Lower lobe of right lung (tissue), 2 donors: ENCODE measurements at regions not wholly inside any gene's neighbourhood (a gene's known extent, or its start where the extent isn't known, plus 50 kb on each side); places are given as distances from the start of the nearest gene placed in this dataset.
"Not testable (repeated sequence)": the region's sequence is repeated elsewhere in the genome, so short reads cannot be mapped to it uniquely, and the experiment has no call there.

Source experiments
- ATAC-seq, 2 donors: fragments of 200-7000 bp; cut with Tn5 transposase; one replicate each; pipeline ENCODE4 v1.9.1; 2020 to 2022; ENCODE audit warnings: mild to moderate bottlenecking in 2 of 2, moderate library complexity in 2 of 2
- DNase-seq: peaks from one replicate; pipeline ENCODE4 v3.0.0-alpha.2; 2020
- H3K27ac ChIP-seq: fragments of 200-600 bp; one replicate; pipeline ENCODE4 v1.8.0; 2022
- H3K27me3 ChIP-seq: fragments of 200-600 bp; one replicate; pipeline ENCODE4 v1.8.0; 2022; ENCODE audit warnings: low read depth
- H3K36me3 ChIP-seq: fragments of 200-600 bp; one replicate; pipeline ENCODE4 v1.8.0; 2022; ENCODE audit warnings: mild to moderate bottlenecking
- H3K4me1 ChIP-seq: fragments of 200-600 bp; one replicate; pipeline ENCODE4 v1.8.0; 2022
- H3K4me3 ChIP-seq: fragments of 200-600 bp; one replicate; pipeline ENCODE4 v1.8.0; 2022; ENCODE audit warnings: mild to moderate bottlenecking
- H3K9me3 ChIP-seq: fragments of 200-600 bp; one replicate; pipeline ENCODE4 v1.8.0; 2022
- CTCF ChIP-seq: fragments of 200-600 bp; IDR thresholded peaks from one replicate; pipeline ENCODE4 v1.8.0; 2022; ENCODE audit warnings: antibody characterized with exemption, mild to moderate bottlenecking
- intact Hi-C: fragments of 100-400 bp; cut with DNase I; formaldehyde crosslinking; loops from one replicate; pipeline ENCODE4 v1.11.0; 2022
- donor health status: DM: no; HTN: yes; CAD: no; lungs with severe emphysema.

GRCh38 chr11:22084056-22084455 is 108.8 kb upstream of the ANO5 start:
- DNase-seq (no peak), ATAC-seq (no peak)
- intact Hi-C loops, result no loop called here
- no peak overlapping the region for H3K27ac ChIP-seq
- no peaks in the 10 kb centered on the region for H3K27me3 ChIP-seq
- no peak for TF ChIP-seq CTCF
- no peaks in the 10 kb centered on the region for H3K4me1 ChIP-seq
- H3K4me3 ChIP-seq, result no peak overlapping the region
- H3K36me3 ChIP-seq, result no peaks in the 10 kb centered on the region
- H3K9me3 ChIP-seq, result no peaks in the 10 kb centered on the region

- DNase-seq (no peak), ATAC-seq (no peak)
- H3K4me3 ChIP-seq, result no peak overlapping the region
- no peaks in the 10 kb centered on the region for H3K4me1 ChIP-seq
- no peaks in the 10 kb centered on the region for H3K27me3 ChIP-seq
- no peak for TF ChIP-seq CTCF
- H3K27ac ChIP-seq, result no peak overlapping the region
- intact Hi-C loops, result no loop called here
- no peaks in the 10 kb centered on the region for H3K36me3 ChIP-seq
- H3K9me3 ChIP-seq, result no peaks in the 10 kb centered on the region
Measured at GRCh38 chr11:22084564-22084963, 108.3 kb upstream of the ANO5 start.

- intact Hi-C loops, result no loop called here
- H3K27ac ChIP-seq, result no peak overlapping the region
- no peaks in the 10 kb centered on the region for H3K36me3 ChIP-seq
- no peak for TF ChIP-seq CTCF
- H3K9me3 ChIP-seq, result no peaks in the 10 kb centered on the region
- DNase-seq (no peak), ATAC-seq (no peak)
- no peaks in the 10 kb centered on the region for H3K27me3 ChIP-seq
- no peak overlapping the region for H3K4me3 ChIP-seq
- H3K4me1 ChIP-seq, result no peaks in the 10 kb centered on the region
Measured at GRCh38 chr11:22089609-22090008, 103.3 kb upstream of the ANO5 start.

GRCh38 chr11:22106566-22106965 is 86.3 kb upstream of the ANO5 start:
- Histone ChIP-seq H3K27ac (no peak overlapping the region), H3K4me3 (no peak overlapping the region), H3K9me3 (no peaks in the 10 kb centered on the region), H3K36me3 (no peaks in the 10 kb centered on the region), H3K4me1 (no peaks in the 10 kb centered on the region), H3K27me3 (no peaks in the 10 kb centered on the region)
- ATAC-seq (no peak), DNase-seq (no peak)
- no peak for TF ChIP-seq CTCF
- intact Hi-C loops, result no loop called here

GRCh38 chr11:22115470-22116029 is 77.3 kb upstream of the ANO5 start:
- H3K27me3 ChIP-seq, result no peaks in the 10 kb centered on the region
- H3K36me3 ChIP-seq, result no peaks in the 10 kb centered on the region
- intact Hi-C loops, result no loop called here
- no peaks in the 10 kb centered on the region for H3K4me1 ChIP-seq
- ATAC-seq (no peak), DNase-seq (no peak)
- H3K27ac ChIP-seq, result no peak overlapping the region
- H3K9me3 ChIP-seq, result no peaks in the 10 kb centered on the region
- no peak overlapping the region for H3K4me3 ChIP-seq
- no peak for TF ChIP-seq CTCF

GRCh38 chr11:22127981-22128380 is 64.9 kb upstream of the ANO5 start:
- H3K9me3 ChIP-seq, ATAC-seq, intact Hi-C loops, DNase-seq, H3K36me3 ChIP-seq, H3K4me3 ChIP-seq, H3K27ac ChIP-seq, H3K4me1 ChIP-seq, H3K27me3 ChIP-seq: not testable (repeated sequence)
